Neural progenitor cell (in vitro differentiated cells): ENCODE measurements at regions not wholly inside any gene's neighbourhood (a gene's known extent, or its start where the extent isn't known, plus 50 kb on each side); places are given as distances from the start of the nearest gene placed in this dataset.

Source experiments
- EZH2phosphoT487 ChIP-seq: fragments of 200-600 bp; sonication (generic); IDR thresholded peaks from 2 replicates; pipeline ENCODE4 v1.6.1; 2017; ENCODE audit warnings: antibody characterized with exemption
- TF ChIP-seq, protein P1 (sequence below): fragments of 200-600 bp; sonication (generic); IDR thresholded peaks from 2 replicates; pipeline ENCODE4 v1.5.1; 2017; ENCODE audit warnings: antibody characterized with exemption, mild to moderate bottlenecking

DNA sequence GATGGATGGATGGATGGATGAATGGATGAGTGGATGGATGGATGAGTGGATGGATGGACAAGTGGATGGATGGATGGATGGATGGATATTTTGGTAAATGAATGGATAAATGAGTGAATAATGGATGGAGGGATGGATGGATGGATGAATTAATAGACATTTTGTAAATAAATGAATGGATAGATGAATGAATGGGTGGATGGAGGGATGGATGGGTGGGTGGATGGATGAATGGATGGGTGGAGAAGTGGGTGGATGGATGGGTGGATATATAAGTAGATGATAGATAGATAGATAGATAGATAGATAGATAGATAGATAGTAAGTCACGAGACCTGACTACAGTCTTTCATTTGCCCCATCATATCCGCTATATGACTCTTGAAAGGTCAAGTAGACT lies 82.7 kb upstream of the OLFM1 start:
- TF ChIP-seq, protein P1, sequence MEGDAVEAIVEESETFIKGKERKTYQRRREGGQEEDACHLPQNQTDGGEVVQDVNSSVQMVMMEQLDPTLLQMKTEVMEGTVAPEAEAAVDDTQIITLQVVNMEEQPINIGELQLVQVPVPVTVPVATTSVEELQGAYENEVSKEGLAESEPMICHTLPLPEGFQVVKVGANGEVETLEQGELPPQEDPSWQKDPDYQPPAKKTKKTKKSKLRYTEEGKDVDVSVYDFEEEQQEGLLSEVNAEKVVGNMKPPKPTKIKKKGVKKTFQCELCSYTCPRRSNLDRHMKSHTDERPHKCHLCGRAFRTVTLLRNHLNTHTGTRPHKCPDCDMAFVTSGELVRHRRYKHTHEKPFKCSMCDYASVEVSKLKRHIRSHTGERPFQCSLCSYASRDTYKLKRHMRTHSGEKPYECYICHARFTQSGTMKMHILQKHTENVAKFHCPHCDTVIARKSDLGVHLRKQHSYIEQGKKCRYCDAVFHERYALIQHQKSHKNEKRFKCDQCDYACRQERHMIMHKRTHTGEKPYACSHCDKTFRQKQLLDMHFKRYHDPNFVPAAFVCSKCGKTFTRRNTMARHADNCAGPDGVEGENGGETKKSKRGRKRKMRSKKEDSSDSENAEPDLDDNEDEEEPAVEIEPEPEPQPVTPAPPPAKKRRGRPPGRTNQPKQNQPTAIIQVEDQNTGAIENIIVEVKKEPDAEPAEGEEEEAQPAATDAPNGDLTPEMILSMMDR: no peak
- no peak for TF ChIP-seq EZH2phosphoT487
